ENCODE measurements at regions not wholly inside any gene's neighbourhood (a gene's known extent, or its start where the extent isn't known, plus 50 kb on each side); places are given as distances from the start of the nearest gene placed in this dataset.
"Not testable (repeated sequence)": the region's sequence is repeated elsewhere in the genome, so short reads cannot be mapped to it uniquely, and the experiment has no call there.

- no peak for DNase-seq (ENCODE audit: low read depth)
Measured at GRCh38 chr2:160730296-160730995, 236.8 kb upstream of the RBMS1 start.

DNA sequence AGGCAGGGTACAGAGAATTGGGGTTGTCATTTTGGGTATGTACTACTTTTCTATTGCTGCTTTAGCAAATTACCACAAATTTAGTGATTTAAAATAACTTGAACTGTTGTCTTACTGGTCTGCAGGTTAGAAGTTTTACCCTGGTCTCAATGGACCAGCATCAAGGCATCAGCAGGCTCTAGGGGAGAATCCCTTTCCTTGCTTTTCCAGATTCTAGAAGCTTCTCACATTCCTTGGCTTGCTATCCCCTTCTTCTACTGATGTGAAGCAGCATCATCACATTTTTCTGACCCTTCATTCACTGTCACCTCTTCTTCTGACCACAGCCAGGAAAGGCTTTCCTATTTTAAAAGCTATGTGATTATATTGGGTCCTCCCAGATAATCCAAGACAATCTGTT lies 237.8 kb upstream of the RBMS1 start:
- DNase-seq (ENCODE audit: low read depth) = no peak

GRCh38 chr2:160731856-160732255 lies 238.2 kb upstream of the RBMS1 start:
- DNase-seq (ENCODE audit: low read depth) = no peak

DNA sequence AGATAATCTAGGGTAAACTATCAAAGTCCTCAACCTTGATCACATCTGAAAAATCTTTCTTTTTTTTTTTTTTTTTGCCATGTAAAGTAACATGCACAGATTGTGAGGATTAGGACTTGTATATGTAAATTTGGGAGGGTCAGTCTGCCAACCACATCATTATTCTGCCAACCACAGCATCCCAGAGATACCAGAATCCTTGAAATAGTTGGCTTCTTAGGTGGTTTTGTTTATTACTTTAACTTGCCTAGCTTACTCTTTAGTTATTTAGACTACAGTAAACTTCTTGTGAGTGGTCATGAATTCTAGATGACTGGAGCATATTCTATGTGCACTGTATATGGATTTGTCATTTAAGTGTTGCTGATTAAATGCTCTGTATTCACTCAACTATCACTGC lies 242.1 kb upstream of the RBMS1 start:
- no peak for DNase-seq (ENCODE audit: low read depth)

GRCh38 chr2:160736148-160737028 lies 242.8 kb upstream of the RBMS1 start:
- DNase-seq (ENCODE audit: low read depth) = no peak

DNA sequence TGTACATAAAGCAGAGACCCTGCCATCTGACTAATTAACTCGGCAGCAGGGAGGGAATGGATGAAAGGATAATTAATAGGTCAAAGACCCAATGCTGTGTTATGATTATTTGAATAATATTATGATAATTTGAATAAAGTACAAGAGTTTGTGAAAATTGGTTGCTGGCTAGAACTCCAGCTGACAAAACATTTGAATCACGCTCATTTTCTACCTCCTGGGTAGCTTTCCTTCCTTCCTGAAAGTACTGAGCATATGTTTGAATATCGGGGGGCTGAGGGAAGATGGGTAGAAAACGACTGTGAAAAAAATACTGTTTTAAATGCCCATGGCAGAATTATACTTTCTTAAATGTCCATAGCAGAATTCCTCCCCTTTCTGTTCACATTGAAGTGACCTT lies 243.6 kb upstream of the RBMS1 start:
- DNase-seq (ENCODE audit: low read depth) = no peak

- DNase-seq (ENCODE audit: low read depth) = no peak
Measured at GRCh38 chr2:160741271-160741670, 247.7 kb upstream of the RBMS1 start.

DNA sequence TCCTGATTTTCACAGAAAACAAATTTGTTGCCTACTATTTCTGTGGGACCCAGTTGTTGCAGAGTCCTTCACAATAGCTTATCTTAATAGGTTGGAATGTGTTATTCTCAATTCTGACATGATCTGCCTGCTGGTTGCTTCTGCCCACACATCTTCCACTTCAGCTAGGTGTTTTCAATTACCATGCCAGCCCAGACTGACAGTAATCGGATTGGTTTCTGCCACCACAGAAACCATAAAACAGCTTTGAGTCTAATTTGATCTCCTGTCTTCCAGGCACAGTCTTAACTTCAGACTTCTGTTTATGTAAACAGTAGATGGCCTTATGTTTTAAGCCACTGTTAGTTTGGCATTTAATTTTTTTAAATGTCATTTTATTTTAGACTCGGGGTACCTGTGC lies 248.2 kb upstream of the RBMS1 start:
- no peak for DNase-seq (ENCODE audit: low read depth)

GRCh38 chr2:160742667-160743066 lies 249.1 kb upstream of the RBMS1 start:
- DNase-seq (ENCODE audit: low read depth) = no peak

GRCh38 chr2:160747501-160748170 lies 254.0 kb upstream of the RBMS1 start:
- peak; percentile 82 for DNase-seq (ENCODE audit: low read depth)

GRCh38 chr2:160751021-160751420 lies 257.4 kb upstream of the RBMS1 start:
- DNase-seq (ENCODE audit: low read depth) = no peak

GRCh38 chr2:160752475-160753330 lies 259.1 kb upstream of the RBMS1 start:
- no peak for DNase-seq (ENCODE audit: low read depth)

GRCh38 chr2:160753331-160753654 lies 259.7 kb upstream of the RBMS1 start:
- no peak for DNase-seq (ENCODE audit: low read depth)

- DNase-seq (ENCODE audit: low read depth) = no peak
Measured at GRCh38 chr2:160753960-160754359, 260.4 kb upstream of the RBMS1 start.

DNA sequence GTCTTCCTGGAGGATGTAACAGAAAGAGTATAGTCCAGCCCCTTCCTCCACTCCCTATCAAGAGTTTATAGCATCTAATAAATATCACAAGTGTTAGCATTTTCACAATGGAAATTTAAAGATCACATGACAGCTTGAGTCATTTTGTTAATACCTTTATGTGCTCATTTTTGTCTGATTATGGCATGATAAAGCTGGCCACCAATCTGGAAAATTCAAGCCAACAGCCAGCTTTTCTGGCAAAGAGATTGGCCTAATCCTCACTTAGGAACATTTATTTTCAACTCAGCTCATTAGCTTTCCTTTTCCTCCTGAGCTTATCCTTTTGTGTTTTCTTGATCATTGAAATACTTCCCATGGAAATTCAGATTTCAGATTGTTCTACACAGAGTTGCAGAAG lies 262.9 kb upstream of the RBMS1 start:
- no peak for DNase-seq (ENCODE audit: low read depth)

GRCh38 chr2:160762493-160763128 lies 269.0 kb upstream of the RBMS1 start:
- DNase-seq (ENCODE audit: low read depth) = not testable (repeated sequence)

- DNase-seq (ENCODE audit: low read depth) = no peak
Measured at GRCh38 chr2:160783474-160783873, 289.9 kb upstream of the RBMS1 start.

DNA sequence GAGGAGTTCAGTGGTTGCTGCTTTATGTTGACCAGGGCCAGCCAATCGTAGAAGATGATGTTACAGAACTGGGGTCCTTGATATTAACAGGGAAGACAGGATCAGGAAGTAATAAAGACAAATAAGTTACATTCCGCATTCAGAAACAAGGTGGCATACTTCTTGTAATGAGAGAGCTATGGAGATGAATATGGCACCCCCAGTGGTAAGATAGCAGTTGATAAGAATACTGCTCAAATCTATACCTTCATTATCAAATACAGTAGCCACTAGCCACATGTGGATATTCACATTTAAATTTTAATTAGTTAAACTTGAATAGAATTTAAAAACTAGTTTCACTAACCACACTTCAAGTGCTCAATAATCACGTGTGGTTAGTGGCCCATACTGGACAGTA lies 290.4 kb upstream of the RBMS1 start:
- DNase-seq (ENCODE audit: low read depth) = no peak

DNA sequence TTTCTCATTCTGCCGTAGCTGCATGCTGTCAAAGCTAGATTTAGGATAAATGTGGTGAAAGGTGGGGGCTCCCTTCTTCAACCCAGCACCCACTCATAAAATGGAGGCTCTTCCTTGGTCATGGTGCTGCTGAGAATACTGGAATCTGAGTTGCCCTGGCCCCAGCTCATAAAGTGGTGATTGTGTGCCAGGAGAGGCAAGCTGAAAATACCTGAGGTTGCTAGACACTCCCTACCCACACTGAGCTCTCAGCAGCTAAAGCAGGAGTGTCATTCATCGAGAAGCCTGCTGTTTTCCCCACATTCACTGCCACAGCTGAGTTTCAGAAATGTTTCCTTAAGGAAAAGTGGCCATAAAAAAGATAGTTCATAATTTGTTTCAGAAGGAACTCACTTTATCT lies 297.1 kb upstream of the RBMS1 start:
- DNase-seq (ENCODE audit: low read depth) = no peak

- no peak for DNase-seq (ENCODE audit: low read depth)
Measured at GRCh38 chr2:160791884-160792283, 298.3 kb upstream of the RBMS1 start.

DNA sequence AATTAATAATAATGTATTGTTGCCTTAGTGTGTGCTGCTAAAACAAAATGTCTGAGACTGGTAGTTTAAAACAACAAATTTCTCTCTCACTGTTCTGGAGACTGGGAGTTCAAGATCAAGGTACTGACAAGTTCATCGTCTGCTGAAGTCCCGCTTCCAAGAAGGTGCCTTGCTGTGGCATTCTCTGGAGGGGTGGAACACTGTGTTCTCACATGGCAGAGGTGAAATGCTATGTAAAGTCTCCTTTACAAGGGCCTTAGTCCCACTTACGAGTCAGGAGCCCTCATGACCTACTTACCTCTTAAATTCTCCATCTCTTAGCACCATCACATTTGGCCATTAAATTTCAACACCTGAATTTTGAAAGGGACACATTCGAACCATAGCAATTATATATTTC lies 299.2 kb upstream of the RBMS1 start:
- DNase-seq (ENCODE audit: low read depth) = no peak

- no peak for DNase-seq (ENCODE audit: low read depth)
Measured at GRCh38 chr2:160794926-160795325, 301.3 kb upstream of the RBMS1 start.
